Urothelium cell line (cell line): ENCODE measurements at regions not wholly inside any gene's neighbourhood (a gene's known extent, or its start where the extent isn't known, plus 50 kb on each side); places are given as distances from the start of the nearest gene placed in this dataset.

Experiments used
- DNase-seq: peaks from one replicate; pipeline ENCODE4 v3.0.0; 2011; ENCODE audit warnings: low spot score, mixed read lengths
- FAIRE-seq: peaks from 2 replicates; lab custom pipeline; 2011; peaks lifted over from hg19 to GRCh38; lab: Jason Lieb, UNC

GRCh38 chr15:87638554-87639083 lies 617.9 kb downstream of the NTRK3 start:
- no peak for FAIRE-seq
- no peak for DNase-seq

GRCh38 chr15:87634361-87634760 lies 622.2 kb downstream of the NTRK3 start:
- FAIRE-seq: no peak
- no peak for DNase-seq

- no peak for FAIRE-seq
- no peak for DNase-seq
Observed at GRCh38 chr15:87633525-87633924, 623.0 kb downstream of the NTRK3 start.

GRCh38 chr15:87632364-87632763 lies 624.2 kb downstream of the NTRK3 start:
- DNase-seq (no peak), FAIRE-seq (no peak)

GRCh38 chr15:87631775-87632174 lies 624.8 kb downstream of the NTRK3 start:
- no peak for FAIRE-seq
- DNase-seq: no peak

- DNase-seq (no peak), FAIRE-seq (no peak)
Observed at GRCh38 chr15:87631093-87631492, 625.4 kb downstream of the NTRK3 start.

- DNase-seq (no peak), FAIRE-seq (no peak)
Observed at GRCh38 chr15:87628311-87628710, 628.2 kb downstream of the NTRK3 start.

- DNase-seq (no peak), FAIRE-seq (no peak)
Observed at GRCh38 chr15:87626860-87627259, 629.7 kb downstream of the NTRK3 start.

- FAIRE-seq (no peak), DNase-seq (no peak)
Observed at GRCh38 chr15:87623832-87624231, 632.7 kb downstream of the NTRK3 start.

GRCh38 chr15:87620393-87620792 lies 636.1 kb downstream of the NTRK3 start:
- FAIRE-seq: no peak
- DNase-seq: no peak

GRCh38 chr15:87619161-87619960 lies 637.2 kb downstream of the NTRK3 start:
- no peak for DNase-seq
- FAIRE-seq: no peak

- FAIRE-seq: no peak
- DNase-seq: no peak
Observed at GRCh38 chr15:87618203-87618725, 638.3 kb downstream of the NTRK3 start.

- FAIRE-seq: peak; percentile 61
- DNase-seq: no peak
Observed at GRCh38 chr15:87614704-87615103, 641.8 kb downstream of the NTRK3 start.

- FAIRE-seq: no peak
- DNase-seq: no peak
Observed at GRCh38 chr15:87610366-87610765, 646.2 kb downstream of the NTRK3 start.

GRCh38 chr15:87609894-87610293 lies 646.6 kb downstream of the NTRK3 start:
- FAIRE-seq: no peak
- DNase-seq: peak; percentile 17

GRCh38 chr15:87609474-87609873 lies 647.1 kb downstream of the NTRK3 start:
- FAIRE-seq (no peak), DNase-seq (peak; percentile 80)

- no peak for DNase-seq
- no peak for FAIRE-seq
Observed at GRCh38 chr15:87608238-87609028, 648.1 kb downstream of the NTRK3 start.

- FAIRE-seq (no peak), DNase-seq (no peak)
Observed at GRCh38 chr15:87606971-87607370, 649.6 kb downstream of the NTRK3 start.

- peak; percentile 27 for DNase-seq
- no peak for FAIRE-seq
Observed at GRCh38 chr15:87604857-87605446, 651.6 kb downstream of the NTRK3 start.

GRCh38 chr15:87602371-87602770 lies 654.2 kb downstream of the NTRK3 start:
- DNase-seq (no peak), FAIRE-seq (no peak)

- DNase-seq (no peak), FAIRE-seq (no peak)
Observed at GRCh38 chr15:87599616-87600015, 656.9 kb downstream of the NTRK3 start.
